ENCODE measurements at regions not wholly inside any gene's neighbourhood (a gene's known extent, or its start where the extent isn't known, plus 50 kb on each side); places are given as distances from the start of the nearest gene placed in this dataset.
"Not testable (repeated sequence)": the region's sequence is repeated elsewhere in the genome, so short reads cannot be mapped to it uniquely, and the experiment has no call there.

DNA sequence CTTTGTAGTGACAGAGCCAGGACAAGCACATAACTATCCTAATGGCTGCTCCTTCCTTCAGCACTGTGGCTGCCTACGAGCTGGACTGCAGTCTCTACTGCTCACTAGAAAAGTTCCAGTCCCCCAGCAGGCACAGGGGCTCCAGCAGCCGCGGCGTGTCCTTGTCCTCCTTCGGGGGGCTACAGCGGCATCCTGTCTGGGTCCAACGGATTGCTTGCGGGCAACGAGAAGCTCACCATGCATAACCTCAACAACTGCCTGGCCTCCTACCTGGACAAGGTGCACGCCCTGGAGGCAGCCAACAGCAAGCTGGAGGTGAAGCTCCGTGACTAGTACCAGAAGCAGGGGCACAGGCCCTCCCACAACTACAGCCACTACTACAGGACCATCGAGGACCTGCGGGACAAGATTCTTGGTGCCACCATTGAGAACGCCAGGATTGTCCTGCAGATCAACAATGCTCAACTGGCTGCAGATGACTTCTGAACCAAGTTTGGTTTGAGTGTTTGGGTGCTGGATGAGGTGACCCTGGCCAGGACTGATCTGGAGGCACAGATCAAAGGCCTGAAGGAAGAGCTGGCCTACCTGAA lies 169.4 kb downstream of the NDUFA12 start:
- no peaks in the 10 kb centered on the region for H3K4me1 ChIP-seq (ENCODE audit: control insufficient read depth, insufficient read depth, low read length)
- no peak overlapping the region for H3K4me3 ChIP-seq (ENCODE audit: low read length)
- H3K9me3 ChIP-seq (ENCODE audit: control insufficient read depth, low read length): no peaks in the 10 kb centered on the region
- DNase-seq (no peak), ATAC-seq (no peak)
- intact Hi-C loops (cut with DNase I): no loop called here
- no peak overlapping the region for H3K27ac ChIP-seq (ENCODE audit: low read length)
- 92% methylated on average over 14 of the region's 14 CpGs for WGBS
- H3K27me3 ChIP-seq (ENCODE audit: control insufficient read depth, insufficient read depth): no peaks in the 10 kb centered on the region

DNA sequence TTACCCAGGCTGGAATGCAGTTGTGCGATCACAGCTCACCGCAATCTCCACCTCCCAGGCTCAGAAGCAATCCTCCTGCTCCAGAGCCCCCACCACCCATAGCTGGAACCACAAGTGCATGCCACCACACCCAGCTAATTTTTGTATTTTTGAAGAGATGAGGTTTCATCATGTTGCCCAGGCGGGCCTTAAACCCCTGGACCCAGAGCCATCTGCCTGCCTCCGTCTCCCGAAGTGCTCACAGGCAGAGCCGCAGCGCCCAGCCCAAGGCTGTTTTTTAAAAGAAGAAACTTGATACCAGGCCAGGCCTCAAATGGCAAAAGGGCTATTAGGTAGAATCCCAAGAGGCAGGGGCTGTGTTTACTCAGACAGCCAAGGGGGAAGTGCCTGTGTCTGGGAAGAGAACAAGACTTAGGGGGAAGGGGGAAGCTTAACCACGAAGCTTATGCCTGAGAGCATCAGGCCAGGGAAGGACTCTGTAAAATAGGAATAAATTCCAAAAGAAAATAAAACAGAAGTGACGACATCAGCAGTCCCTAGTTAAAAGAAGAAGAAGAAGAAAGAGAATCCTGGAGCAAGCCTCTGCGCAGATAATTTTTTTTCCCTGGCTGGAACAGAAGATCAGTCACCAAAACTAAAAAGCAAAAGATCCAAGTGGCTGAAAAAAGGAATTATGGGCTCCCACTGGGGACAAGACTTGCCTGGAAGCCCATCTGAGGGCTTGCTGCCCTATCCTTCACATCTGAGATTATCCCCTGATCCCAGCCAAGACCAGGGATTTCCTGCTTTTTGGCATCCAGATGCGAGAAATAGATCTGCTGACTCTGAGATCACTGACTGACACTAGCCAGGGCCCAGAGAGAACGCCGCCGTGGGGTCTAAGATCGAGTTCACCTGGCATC lies 170.5 kb downstream of the NDUFA12 start:
- 63% methylated on average over 15 of the region's 15 CpGs for WGBS
- no peak overlapping the region for H3K4me3 ChIP-seq (ENCODE audit: low read length)
- H3K4me1 ChIP-seq (ENCODE audit: control insufficient read depth, insufficient read depth, low read length): no peaks in the 10 kb centered on the region
- no peak for DNase-seq
- intact Hi-C loops (cut with DNase I): no loop called here
- peak in 1 of 2 donors; percentile 50 for ATAC-seq
- no peaks in the 10 kb centered on the region for H3K9me3 ChIP-seq (ENCODE audit: control insufficient read depth, low read length)
- H3K27me3 ChIP-seq (ENCODE audit: control insufficient read depth, insufficient read depth): no peaks in the 10 kb centered on the region
- H3K27ac ChIP-seq (ENCODE audit: low read length): no peak overlapping the region

DNA sequence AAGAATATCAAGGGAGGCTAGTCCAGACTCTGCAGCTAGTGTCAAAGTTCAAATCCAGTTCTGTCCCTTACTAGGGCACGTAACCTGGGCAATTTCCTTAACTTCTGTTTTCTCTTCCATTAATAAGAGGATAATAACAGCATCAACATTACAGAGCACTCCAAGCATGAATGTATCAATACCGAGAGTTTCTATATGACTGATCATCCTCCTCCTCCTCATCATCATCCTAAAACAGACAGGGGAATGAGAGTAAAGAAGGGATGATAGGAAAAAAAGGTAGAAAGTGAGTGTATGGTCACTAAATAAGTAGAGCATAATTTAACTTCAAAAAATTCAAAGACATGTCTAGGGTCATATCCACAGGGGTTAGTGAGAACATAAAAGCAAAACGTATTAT lies 171.4 kb downstream of the NDUFA12 start:
- intact Hi-C loops (cut with DNase I): no loop called here
- Histone ChIP-seq H3K4me1 (ENCODE audit: control insufficient read depth, insufficient read depth, low read length) (no peaks in the 10 kb centered on the region), H3K9me3 (ENCODE audit: control insufficient read depth, low read length) (no peaks in the 10 kb centered on the region), H3K4me3 (ENCODE audit: low read length) (no peak overlapping the region), H3K27me3 (ENCODE audit: control insufficient read depth, insufficient read depth) (no peaks in the 10 kb centered on the region), H3K27ac (ENCODE audit: low read length) (no peak overlapping the region)
- WGBS: 93% methylated on average over 3 of the region's 3 CpGs
- no peak for ATAC-seq
- DNase-seq: no peak

DNA sequence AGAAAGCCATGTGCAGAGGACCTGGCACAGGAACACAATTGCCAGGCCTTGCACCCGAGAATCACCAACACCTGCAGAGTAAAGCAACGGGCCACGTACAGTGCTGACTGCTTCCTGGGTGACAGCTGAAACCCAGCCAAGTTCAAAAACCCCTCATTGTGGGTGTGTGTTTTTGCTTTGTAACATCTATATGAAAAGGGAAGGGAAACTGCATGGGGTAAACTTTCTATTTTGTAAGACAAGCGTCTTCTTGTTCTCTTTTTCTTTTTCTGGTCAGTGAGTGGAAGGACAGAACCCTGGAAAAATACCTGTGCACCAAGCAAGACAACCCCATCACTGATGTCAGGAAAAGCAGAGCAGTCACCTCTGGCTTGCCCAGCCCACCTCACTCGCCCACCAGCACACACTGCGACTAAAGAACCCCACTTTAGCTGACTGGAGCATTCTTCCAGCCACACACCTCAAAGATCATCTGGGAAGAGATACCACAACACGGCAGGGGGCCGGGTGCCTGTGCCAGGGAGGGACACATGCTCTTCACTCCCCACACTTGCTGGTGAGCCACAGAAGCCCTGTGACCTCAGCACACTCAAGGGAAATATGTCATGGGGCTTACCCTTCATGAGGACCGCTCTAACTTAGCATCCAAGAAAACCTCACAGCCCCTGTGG lies 172.3 kb downstream of the NDUFA12 start:
- 70% methylated on average over 9 of the region's 9 CpGs for WGBS
- Histone ChIP-seq H3K27ac (ENCODE audit: low read length) (no peak overlapping the region), H3K4me3 (ENCODE audit: low read length) (no peak overlapping the region), H3K4me1 (ENCODE audit: control insufficient read depth, insufficient read depth, low read length) (no peaks in the 10 kb centered on the region), H3K9me3 (ENCODE audit: control insufficient read depth, low read length) (no peaks in the 10 kb centered on the region), H3K27me3 (ENCODE audit: control insufficient read depth, insufficient read depth) (no peaks in the 10 kb centered on the region)
- no peak for ATAC-seq
- DNase-seq: no peak
- intact Hi-C loops (cut with DNase I): no loop called here

DNA sequence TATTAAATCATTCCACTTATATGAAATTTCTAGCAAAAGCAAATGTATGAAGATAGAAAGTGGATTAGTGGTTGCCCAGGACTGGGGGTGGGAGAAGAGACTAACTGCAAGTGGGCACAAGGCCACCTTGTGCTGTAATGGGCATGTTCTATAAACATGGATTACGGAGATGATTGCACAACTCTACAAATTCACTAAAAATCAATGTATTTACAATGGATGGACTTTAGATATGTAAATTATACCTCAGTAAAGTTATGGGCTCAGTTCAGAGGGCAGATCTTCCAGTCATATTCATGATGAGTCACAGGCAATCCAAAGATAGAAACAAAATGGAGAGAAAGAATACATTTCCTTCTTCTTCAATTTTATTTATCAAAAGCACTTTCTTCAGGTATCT lies 173.9 kb downstream of the NDUFA12 start:
- no peak for ATAC-seq
- 95% methylated on average over 1 of the region's 1 CpG for WGBS
- no peaks in the 10 kb centered on the region for H3K9me3 ChIP-seq (ENCODE audit: control insufficient read depth, low read length)
- intact Hi-C loops (cut with DNase I): no loop called here
- H3K4me1 ChIP-seq (ENCODE audit: control insufficient read depth, insufficient read depth, low read length): no peaks in the 10 kb centered on the region
- H3K4me3 ChIP-seq (ENCODE audit: low read length): no peak overlapping the region
- no peak overlapping the region for H3K27ac ChIP-seq (ENCODE audit: low read length)
- no peaks in the 10 kb centered on the region for H3K27me3 ChIP-seq (ENCODE audit: control insufficient read depth, insufficient read depth)
- DNase-seq: no peak

DNA sequence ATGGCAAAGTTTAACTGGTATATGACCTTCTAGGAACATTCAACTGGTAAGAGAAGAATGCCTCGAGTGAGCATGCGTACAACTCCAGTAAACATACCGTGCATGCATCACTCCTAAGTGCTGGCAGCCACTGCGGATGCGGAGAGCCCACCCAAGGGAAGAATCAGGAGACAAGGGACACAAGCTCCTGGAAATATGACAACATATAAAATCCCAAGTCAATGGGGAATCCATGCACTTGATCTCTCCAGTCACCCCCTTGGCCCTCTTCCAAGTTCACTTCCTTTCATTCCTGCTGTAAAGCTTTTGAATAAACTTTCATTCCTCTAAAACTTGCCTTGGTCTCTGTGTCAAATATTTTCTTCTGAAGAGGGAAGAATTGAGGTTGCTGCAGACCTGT lies 168.7 kb upstream of the TMCC3 start:
- Histone ChIP-seq H3K4me3 (ENCODE audit: low read length) (no peak overlapping the region), H3K27ac (ENCODE audit: low read length) (no peak overlapping the region), H3K4me1 (ENCODE audit: control insufficient read depth, insufficient read depth, low read length) (no peaks in the 10 kb centered on the region), H3K9me3 (ENCODE audit: control insufficient read depth, low read length) (no peaks in the 10 kb centered on the region), H3K27me3 (ENCODE audit: control insufficient read depth, insufficient read depth) (no peaks in the 10 kb centered on the region)
- DNase-seq (no peak), ATAC-seq (no peak)
- intact Hi-C loops (cut with DNase I): no loop called here
- WGBS: 72% methylated on average over 5 of the region's 5 CpGs

DNA sequence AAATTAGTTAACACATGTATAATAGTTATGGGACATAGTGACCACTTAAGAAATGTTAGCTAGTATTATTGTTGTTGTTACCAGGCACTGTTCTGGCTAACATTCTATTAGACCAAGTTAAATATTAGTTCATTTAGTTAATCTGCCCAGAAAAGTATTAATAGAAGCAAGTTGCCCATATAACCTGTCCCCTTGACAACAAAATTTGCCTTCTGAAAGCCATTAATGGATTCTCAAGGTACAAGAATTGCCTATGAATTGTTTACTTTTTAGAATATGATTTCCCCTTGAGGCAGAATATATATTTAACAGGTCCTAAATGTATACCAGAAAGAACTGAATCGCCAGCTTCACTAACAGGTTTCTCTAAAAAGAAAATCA lies 167.3 kb upstream of the TMCC3 start:
- Histone ChIP-seq H3K4me3 (ENCODE audit: low read length) (no peak overlapping the region), H3K9me3 (ENCODE audit: control insufficient read depth, low read length) (no peaks in the 10 kb centered on the region), H3K27ac (ENCODE audit: low read length) (no peak overlapping the region), H3K27me3 (ENCODE audit: control insufficient read depth, insufficient read depth) (no peaks in the 10 kb centered on the region), H3K4me1 (ENCODE audit: control insufficient read depth, insufficient read depth, low read length) (no peaks in the 10 kb centered on the region)
- no peak for ATAC-seq
- intact Hi-C loops (cut with DNase I): no loop called here
- WGBS: 97% methylated on average over 1 of the region's 1 CpG
- no peak for DNase-seq

DNA sequence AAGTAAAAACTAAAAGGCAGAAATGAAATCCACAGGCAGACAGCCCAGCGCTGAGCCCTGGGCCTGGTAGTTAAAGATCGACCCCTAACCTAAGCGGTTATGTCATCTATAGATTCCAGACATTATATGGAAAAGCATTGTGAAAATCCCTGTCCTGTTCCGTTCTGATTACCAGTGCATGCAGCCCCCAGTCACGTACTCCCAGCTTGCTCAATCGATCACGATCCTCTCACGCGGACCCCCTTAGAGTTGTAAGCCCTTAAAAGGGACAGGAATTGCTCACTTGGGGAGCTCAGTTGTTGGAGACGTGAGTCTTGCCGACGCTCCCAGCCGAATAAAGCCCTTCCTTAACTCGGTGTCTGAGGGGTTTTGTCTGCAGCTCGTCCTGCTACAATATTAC lies 166.8 kb upstream of the TMCC3 start:
- WGBS: 92% methylated on average over 15 of the region's 15 CpGs
- H3K4me1 ChIP-seq (ENCODE audit: control insufficient read depth, insufficient read depth, low read length); H3K27me3 ChIP-seq (ENCODE audit: control insufficient read depth, insufficient read depth); H3K27ac ChIP-seq (ENCODE audit: low read length); H3K4me3 ChIP-seq (ENCODE audit: low read length); H3K9me3 ChIP-seq (ENCODE audit: control insufficient read depth, low read length); DNase-seq; ATAC-seq; intact Hi-C loops (cut with DNase I): not testable (repeated sequence)

DNA sequence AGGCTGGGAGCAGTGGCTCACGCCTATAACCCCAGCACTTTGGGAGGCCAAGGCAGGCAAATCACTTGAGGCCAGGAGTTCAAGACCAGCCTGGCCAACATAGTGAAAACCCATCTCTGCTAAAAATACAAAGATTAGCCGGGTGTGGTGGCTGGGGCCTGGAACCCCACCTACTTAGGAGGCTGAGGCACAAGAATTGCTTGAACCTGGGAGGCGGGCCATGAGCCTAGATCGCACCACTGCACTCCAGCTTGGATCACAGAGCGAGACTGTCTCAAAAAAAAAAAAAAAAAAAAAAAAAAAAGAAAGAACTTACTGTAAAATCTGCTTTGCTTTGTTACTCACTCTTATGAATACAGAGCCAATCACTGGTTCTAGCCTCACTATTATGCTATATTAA lies 166.4 kb upstream of the TMCC3 start:
- WGBS: 74% methylated on average over 5 of the region's 5 CpGs

DNA sequence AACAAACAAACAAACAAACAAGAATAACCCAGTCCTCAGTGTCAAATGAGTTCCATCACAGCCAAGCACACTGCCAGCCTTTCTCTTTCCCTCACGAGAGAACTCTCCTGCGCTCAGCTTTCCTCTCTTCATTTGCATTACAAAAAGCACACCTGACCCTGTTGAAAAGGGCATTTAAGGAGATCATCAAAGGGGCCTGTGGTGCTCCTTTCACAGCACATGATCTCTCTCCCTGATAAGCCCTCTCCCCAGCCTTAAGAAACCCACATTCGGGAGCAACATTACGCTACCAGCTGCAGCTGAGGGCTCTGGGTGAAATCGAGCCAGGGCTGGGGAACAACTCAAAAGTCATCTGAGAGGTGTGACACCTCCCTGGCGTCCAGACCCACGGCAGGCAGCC lies 165.6 kb upstream of the TMCC3 start:
- intact Hi-C loops (cut with DNase I): no loop called here
- H3K4me1 ChIP-seq (ENCODE audit: control insufficient read depth, insufficient read depth, low read length): no peaks in the 10 kb centered on the region
- H3K4me3 ChIP-seq (ENCODE audit: low read length): no peak overlapping the region
- ATAC-seq (no peak), DNase-seq (no peak)
- H3K27ac ChIP-seq (ENCODE audit: low read length): no peak overlapping the region
- WGBS: 56% methylated on average over 7 of the region's 7 CpGs
- H3K9me3 ChIP-seq (ENCODE audit: control insufficient read depth, low read length): no peaks in the 10 kb centered on the region
- H3K27me3 ChIP-seq (ENCODE audit: control insufficient read depth, insufficient read depth): no peaks in the 10 kb centered on the region

More for the DNA sequence above, 166.4 kb upstream of the TMCC3 start:
- H3K27me3 ChIP-seq (ENCODE audit: control insufficient read depth, insufficient read depth); H3K4me1 ChIP-seq (ENCODE audit: control insufficient read depth, insufficient read depth, low read length); H3K4me3 ChIP-seq (ENCODE audit: low read length); intact Hi-C loops (cut with DNase I); H3K27ac ChIP-seq (ENCODE audit: low read length); H3K9me3 ChIP-seq (ENCODE audit: control insufficient read depth, low read length); ATAC-seq; DNase-seq: not testable (repeated sequence)

DNA sequence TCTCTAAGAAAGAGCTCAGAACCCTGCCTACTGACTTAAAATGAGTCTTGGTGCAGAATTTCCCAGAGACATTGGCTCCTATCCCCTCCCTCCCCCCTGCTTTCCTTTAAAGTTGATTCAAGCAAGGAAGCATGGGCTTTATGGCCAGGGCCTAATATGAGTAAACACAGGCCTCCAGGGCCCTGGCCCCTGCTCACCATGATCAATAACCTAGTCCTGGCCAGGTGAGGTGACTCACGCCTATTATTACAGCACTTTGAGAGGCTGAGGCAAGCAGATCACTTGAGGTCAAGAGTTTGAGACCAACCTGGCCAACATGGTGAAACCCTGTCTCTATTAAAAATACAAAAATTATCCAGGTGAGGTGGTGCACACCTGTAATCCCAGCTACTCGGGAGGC lies 165.1 kb upstream of the TMCC3 start:
- no peak for ATAC-seq
- intact Hi-C loops (cut with DNase I): no loop called here
- WGBS: 91% methylated on average over 2 of the region's 2 CpGs
- Histone ChIP-seq H3K4me1 (ENCODE audit: control insufficient read depth, insufficient read depth, low read length) (no peaks in the 10 kb centered on the region), H3K4me3 (ENCODE audit: low read length) (no peak overlapping the region), H3K9me3 (ENCODE audit: control insufficient read depth, low read length) (no peaks in the 10 kb centered on the region), H3K27me3 (ENCODE audit: control insufficient read depth, insufficient read depth) (no peaks in the 10 kb centered on the region), H3K27ac (ENCODE audit: low read length) (no peak overlapping the region)
- DNase-seq: no peak
